Left ventricle myocardium inferior (tissue), 1 donor: ENCODE measurements at regions not wholly inside any gene's neighbourhood (a gene's known extent, or its start where the extent isn't known, plus 50 kb on each side); places are given as distances from the start of the nearest gene placed in this dataset.
"Not testable (repeated sequence)": the region's sequence is repeated elsewhere in the genome, so short reads cannot be mapped to it uniquely, and the experiment has no call there.

Experiments used
- DNase-seq: peaks from one replicate; pipeline ENCODE4 v3.0.0-alpha.2; 2020
- H3K27ac ChIP-seq: fragments of 200-600 bp; replicated peaks from 2 replicates; pipeline ENCODE4 v1.8.0; 2021
- H3K27me3 ChIP-seq: fragments of 200-600 bp; 2 replicates; pipeline ENCODE4 v1.8.0; 2021; ENCODE audit warnings: low read depth
- H3K36me3 ChIP-seq: fragments of 200-600 bp; 2 replicates; pipeline ENCODE4 v1.8.0; 2021
- H3K4me1 ChIP-seq: fragments of 200-600 bp; 2 replicates; pipeline ENCODE4 v1.8.0; 2021
- H3K4me3 ChIP-seq: fragments of 200-600 bp; 2 replicates; pipeline ENCODE4 v1.8.0; 2021; ENCODE audit warnings: mild to moderate bottlenecking, moderate library complexity
- H3K9me3 ChIP-seq: fragments of 200-600 bp; replicated peaks from 2 replicates; pipeline ENCODE4 v1.8.0; 2021
- CTCF ChIP-seq: fragments of 200-600 bp; IDR thresholded peaks from 2 replicates; pipeline ENCODE4 v1.8.0; 2021; ENCODE audit warnings: antibody characterized with exemption, mild to moderate bottlenecking, borderline replicate concordance
- intact Hi-C: fragments of 100-400 bp; cut with micrococcal nuclease; formaldehyde crosslinking; loops from one replicate; pipeline ENCODE4 v1.11.0; 2022
- donor health status: DM: no; HTN: yes; CAD: no; lungs with severe emphysema.

- no peaks in the 10 kb centered on the region for H3K36me3 ChIP-seq
- no peak for TF ChIP-seq CTCF
- H3K4me1 ChIP-seq = no peaks in the 10 kb centered on the region
- H3K9me3 ChIP-seq = no peaks in the 10 kb centered on the region
- intact Hi-C loops = no loop called here
- no peaks in the 10 kb centered on the region for H3K27me3 ChIP-seq
- no peak for DNase-seq
- H3K27ac ChIP-seq = peak overlapping the region; percentile 59
- H3K4me3 ChIP-seq = no peak overlapping the region
Observed at GRCh38 chr3:151539599-151539998, 78.7 kb upstream of the IGSF10 start.

DNA sequence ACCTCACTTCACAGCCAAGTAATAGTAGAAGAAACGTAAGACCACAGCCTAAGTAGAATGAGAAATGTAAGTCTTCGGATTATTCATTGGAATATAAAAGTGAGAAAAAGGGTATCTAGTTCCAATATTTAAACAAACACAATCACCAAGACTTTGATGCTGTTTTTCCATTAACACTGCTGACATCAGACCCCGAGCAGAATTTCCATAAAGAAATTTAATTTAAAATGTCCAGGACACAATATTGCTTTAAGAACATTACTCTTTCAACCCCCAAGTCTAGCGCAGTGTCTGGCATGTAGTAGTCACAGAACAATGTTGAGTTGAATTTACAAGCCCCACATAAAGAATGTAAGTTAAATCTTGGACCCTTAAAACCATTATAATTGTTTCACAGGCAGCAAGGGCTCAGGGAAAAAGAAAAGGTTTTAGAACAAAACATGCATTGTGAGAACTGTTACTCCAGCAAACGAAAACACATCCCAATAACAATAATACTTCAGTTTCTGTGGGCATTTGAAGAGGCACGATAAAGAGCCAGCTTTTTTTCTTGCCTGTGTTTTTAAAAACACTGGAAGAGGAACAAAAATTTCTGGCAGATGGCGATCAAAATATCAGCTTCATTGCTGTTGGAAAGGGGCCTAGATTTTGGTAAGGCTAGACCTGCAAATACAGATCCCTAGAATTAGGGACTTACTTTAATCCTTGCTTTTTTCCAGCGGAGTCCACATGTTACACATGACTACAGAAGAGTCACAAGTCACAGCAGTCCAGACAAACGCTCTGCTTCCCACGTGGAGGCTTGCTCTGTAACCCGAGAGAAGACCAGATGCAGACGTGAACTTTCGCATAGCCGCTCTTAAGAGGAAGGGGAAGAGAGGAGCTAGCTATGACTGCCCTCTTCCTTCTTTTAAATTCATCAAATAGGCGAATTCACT, 77.9 kb upstream of the IGSF10 start:
- intact Hi-C loops = no loop called here
- no peak for DNase-seq

DNA sequence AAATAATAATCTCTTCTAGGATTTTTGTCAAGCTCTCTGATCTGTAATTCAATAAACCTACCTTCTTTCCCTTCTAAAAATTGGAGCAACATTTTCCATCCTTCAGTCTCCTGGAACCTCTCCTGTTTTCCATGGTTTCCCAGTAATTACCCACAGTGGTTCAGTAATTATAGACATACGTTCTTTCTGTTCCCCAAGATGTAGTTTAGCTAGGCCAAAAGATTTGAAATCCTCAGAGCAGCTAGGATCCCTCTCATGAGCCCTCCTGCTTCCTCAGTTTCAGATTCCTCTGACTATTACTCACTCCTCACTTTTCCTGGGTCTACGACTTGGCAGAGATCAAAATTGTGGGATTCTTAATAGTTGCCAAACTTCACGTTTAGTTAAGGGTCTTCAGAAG, 76.9 kb upstream of the IGSF10 start:
- no peak for TF ChIP-seq CTCF
- no peak for DNase-seq
- Histone ChIP-seq H3K4me1 (no peaks in the 10 kb centered on the region), H3K27me3 (no peaks in the 10 kb centered on the region), H3K27ac (peak overlapping the region; percentile 59), H3K4me3 (no peak overlapping the region), H3K9me3 (peaks cover 10% of the 10 kb centered on the region), H3K36me3 (no peaks in the 10 kb centered on the region)
- intact Hi-C loops = no loop called here

More for the DNA sequence above, 77.9 kb upstream of the IGSF10 start:
- Histone ChIP-seq H3K4me3 (no peak overlapping the region), H3K27ac (peak overlapping the region; percentile 59), H3K36me3 (no peaks in the 10 kb centered on the region), H3K27me3 (no peaks in the 10 kb centered on the region), H3K9me3 (peaks cover 1% of the 10 kb centered on the region), H3K4me1 (no peaks in the 10 kb centered on the region)
- TF ChIP-seq CTCF = no peak

GRCh38 chr3:151526757-151527156, 65.9 kb upstream of the IGSF10 start:
- intact Hi-C loops = no loop called here
- Histone ChIP-seq H3K9me3 (peaks cover 9% of the 10 kb centered on the region), H3K4me3 (no peak overlapping the region), H3K27ac (no peak overlapping the region), H3K36me3 (no peaks in the 10 kb centered on the region), H3K4me1 (no peaks in the 10 kb centered on the region), H3K27me3 (peaks cover 6% of the 10 kb centered on the region)
- no peak for DNase-seq
- no peak for TF ChIP-seq CTCF

DNA sequence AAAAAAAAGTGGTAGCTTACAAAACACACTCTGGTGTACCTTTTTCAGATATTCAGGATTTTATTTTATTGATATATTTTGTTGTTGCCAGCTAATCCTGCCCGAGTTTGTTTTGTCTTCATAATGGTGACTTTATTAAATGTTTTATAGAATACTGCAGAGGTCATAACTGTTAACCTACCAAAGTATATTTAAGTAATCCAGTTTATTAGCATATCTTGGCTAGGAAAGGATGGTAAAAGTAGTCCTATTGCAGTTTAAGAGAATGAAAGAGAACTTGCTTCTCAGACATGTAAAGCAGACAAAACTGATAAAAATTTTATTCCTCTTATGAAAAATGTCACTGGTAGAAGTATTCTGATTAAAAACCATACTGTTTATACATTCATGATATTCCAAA, 59.2 kb upstream of the IGSF10 start:
- Histone ChIP-seq H3K4me1 (no peaks in the 10 kb centered on the region), H3K36me3 (no peaks in the 10 kb centered on the region), H3K9me3 (peaks cover 17% of the 10 kb centered on the region), H3K4me3 (no peak overlapping the region), H3K27ac (no peak overlapping the region), H3K27me3 (no peaks in the 10 kb centered on the region)
- no peak for DNase-seq
- intact Hi-C loops = no loop called here
- TF ChIP-seq CTCF = no peak

DNA sequence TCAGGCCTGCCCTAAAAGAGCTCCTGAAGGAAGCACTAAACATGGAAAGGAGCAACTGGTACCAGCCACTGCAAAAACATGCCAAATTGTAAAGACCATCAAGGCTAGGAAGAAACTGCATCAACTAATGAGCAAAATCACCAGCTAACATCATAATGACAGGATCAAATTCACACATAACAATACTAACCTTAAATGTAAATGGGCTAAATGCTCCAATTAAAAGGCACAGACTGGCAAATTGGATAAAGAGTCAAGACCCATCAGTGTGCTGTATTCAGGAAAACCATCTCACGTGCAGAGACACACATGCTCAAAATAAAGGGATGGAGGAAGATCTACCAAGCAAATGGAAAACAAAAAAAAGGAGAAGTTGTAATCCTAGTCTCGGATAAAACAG, 50.6 kb upstream of the IGSF10 start:
- H3K4me1 ChIP-seq, H3K27me3 ChIP-seq, H3K27ac ChIP-seq, DNase-seq, H3K36me3 ChIP-seq, H3K4me3 ChIP-seq, H3K9me3 ChIP-seq, intact Hi-C loops: not testable (repeated sequence)
